Gastroesophageal sphincter (tissue), 4 donors: ENCODE measurements at regions not wholly inside any gene's neighbourhood (a gene's known extent, or its start where the extent isn't known, plus 50 kb on each side); places are given as distances from the start of the nearest gene placed in this dataset.

Source experiments
- ATAC-seq: fragments of 150-250 bp; one replicate; pipeline ENCODE4 v1.9.1; 2016; ENCODE audit warnings: mild to moderate bottlenecking, moderate library complexity
- H3K27ac ChIP-seq, 4 donors: fragments of 200-600 bp; sonication (generic) in 3 of 4; 1 replicate in 3 of 4; 2 replicates in 1 of 4; pipeline ENCODE4 v1.5.1; 2016 to 2019
- H3K27me3 ChIP-seq: fragments of 200-600 bp; sonication (generic); one replicate; pipeline ENCODE4 v1.5.1; 2019
- H3K36me3 ChIP-seq, 2 donors: fragments of 200-600 bp; sonication (generic); one replicate each; pipeline ENCODE4 v1.5.1; 2019; ENCODE audit warnings: control low read depth in 1 of 2
- H3K4me1 ChIP-seq, 3 donors: fragments of 200-600 bp; sonication (generic); 1 replicate in 2 of 3; 2 replicates in 1 of 3; pipeline ENCODE4 v1.5.1; 2016 to 2019; ENCODE audit warnings: control low read depth in 2 of 3
- H3K4me3 ChIP-seq, 2 donors: fragments of 200-600 bp; sonication (generic); one replicate each; pipeline ENCODE4 v1.5.1; 2019; ENCODE audit warnings: mild to moderate bottlenecking in 1 of 2, moderate library complexity in 1 of 2
- H3K9me3 ChIP-seq, 3 donors: fragments of 200-600 bp; sonication (generic); one replicate each; pipeline ENCODE4 v1.5.1; 2017 to 2019; ENCODE audit warnings: control low read depth in 2 of 3
- CTCF ChIP-seq, 4 experiments: fragments of 200-600 bp in 2 of 4; fragments of 450-650 bp in 2 of 4; sonication (generic) in 1 of 4; IDR thresholded peaks; one replicate each; pipeline ENCODE4 v1.5.1; 2017 to 2019; ENCODE audit warnings: antibody characterized with exemption in 4 of 4, mild to moderate bottlenecking in 2 of 4, moderate library complexity in 2 of 4
- EP300 ChIP-seq: sonication (generic); formaldehyde crosslinking; IDR thresholded peaks from one replicate; pipeline ENCODE4 v1.6.1; 2017; ENCODE audit warnings: antibody characterized with exemption, mild to moderate bottlenecking
- POLR2A ChIP-seq, 2 donors: fragments of 450-650 bp; IDR thresholded peaks; one replicate each; pipeline ENCODE4 v1.6.1; 2017; ENCODE audit warnings: antibody characterized with exemption in 2 of 2, mild to moderate bottlenecking in 2 of 2, moderate library complexity in 1 of 2
- POLR2AphosphoS5 ChIP-seq: sonication (generic); formaldehyde crosslinking; IDR thresholded peaks from one replicate; pipeline ENCODE4 v1.6.1; 2017; ENCODE audit warnings: antibody characterized with exemption
- WGBS, 2 donors: methylation state at CpG; one replicate each; pipeline ENCODE4 v1.1.5; 2018; ENCODE audit warnings: low coverage in 1 of 2; 5-methylcytosine and 5-hydroxymethylcytosine counted together

DNA sequence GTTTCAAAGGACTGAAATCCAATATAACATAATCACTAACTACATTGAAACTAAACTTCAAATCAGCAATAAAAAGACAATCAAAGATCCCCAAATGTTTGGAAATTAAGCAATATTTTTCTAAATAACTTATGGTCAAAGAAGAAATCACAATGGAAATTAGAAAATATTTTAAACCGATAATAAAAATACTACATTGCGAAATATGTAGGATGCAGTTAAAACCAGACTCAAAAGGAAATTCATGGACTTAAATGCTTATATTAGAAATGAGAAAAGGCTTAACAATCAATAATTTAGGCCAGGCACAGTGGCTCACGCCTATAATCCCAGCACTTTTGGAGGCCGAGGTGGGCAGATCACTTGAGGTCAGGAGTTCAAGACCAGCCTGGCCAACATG is 79.0 kb upstream of the HAAO start:
- Histone ChIP-seq H3K9me3 (no peaks in the 10 kb centered on the region), H3K4me1 (peaks cover 11 to 57% (median 31%) of the 10 kb centered on the region in 3 donors), H3K36me3 (no peaks in the 10 kb centered on the region), H3K27ac (no peak overlapping the region), H3K4me3 (no peak overlapping the region), H3K27me3 (no peaks in the 10 kb centered on the region)
- WGBS, 2 donors = 83 to 88% methylated on average over 3 to 4 of the region's 4 CpGs
- ATAC-seq = no peak
- TF ChIP-seq POLR2AphosphoS5 (no peak), POLR2A (IDR thresholded peaks at IDR 0.05) (no peak), CTCF (IDR thresholded peaks at IDR 0.05) (no peak), EP300 (no peak)

GRCh38 chr2:42868874-42869273 is 76.5 kb upstream of the HAAO start:
- Histone ChIP-seq H3K9me3 (no peaks in the 10 kb centered on the region), H3K36me3 (no peaks in the 10 kb centered on the region), H3K4me1 (peaks cover 11 to 47% (median 18%) of the 10 kb centered on the region in 3 donors), H3K27me3 (no peaks in the 10 kb centered on the region), H3K4me3 (no peak overlapping the region), H3K27ac (peak overlapping the region in 2 of 4 donors; percentile 4 to 82)
- no peak for ATAC-seq
- WGBS, 2 donors = 90 to 94% methylated on average over 2 of the region's 2 CpGs
- no peak for TF ChIP-seq CTCF (IDR thresholded peaks at IDR 0.05)
- TF ChIP-seq POLR2AphosphoS5 = no peak
- TF ChIP-seq EP300 = no peak
- TF ChIP-seq POLR2A (IDR thresholded peaks at IDR 0.05) = no peak

DNA sequence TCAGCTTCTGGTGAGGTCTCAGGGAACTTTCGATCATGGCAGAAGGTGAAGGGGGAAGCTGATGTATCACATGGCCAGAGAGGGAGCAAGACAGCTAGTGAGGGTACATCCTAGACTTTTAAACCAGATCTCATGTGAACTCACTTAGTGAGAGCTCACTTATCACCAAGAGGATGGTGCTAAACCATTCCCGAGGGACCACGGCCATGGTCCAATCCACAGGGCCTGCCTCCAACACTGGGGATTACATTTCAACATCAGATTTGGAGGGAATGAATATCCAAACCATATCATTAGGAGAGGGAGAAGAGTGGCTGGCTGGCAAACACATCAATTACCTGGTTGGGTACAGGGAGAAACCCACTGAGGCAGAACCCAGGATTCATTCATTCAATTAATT is 75.7 kb upstream of the HAAO start:
- peak overlapping the region; percentile 80 to 85 (median 82) for H3K27ac ChIP-seq
- no peaks in the 10 kb centered on the region for H3K27me3 ChIP-seq
- no CpG with 5 or more reads among the region's 3 CpGs for WGBS, 2 donors
- TF ChIP-seq CTCF (IDR thresholded peaks at IDR 0.05) = no peak
- no peak for TF ChIP-seq POLR2A (IDR thresholded peaks at IDR 0.05)
- TF ChIP-seq EP300 = no peak
- no peak for TF ChIP-seq POLR2AphosphoS5
- no peak overlapping the region for H3K4me3 ChIP-seq
- H3K36me3 ChIP-seq = no peaks in the 10 kb centered on the region
- H3K4me1 ChIP-seq = peaks cover 11 to 42% (median 18%) of the 10 kb centered on the region in 3 donors
- H3K9me3 ChIP-seq = no peaks in the 10 kb centered on the region
- no peak for ATAC-seq

- no peak overlapping the region for H3K4me3 ChIP-seq
- TF ChIP-seq POLR2AphosphoS5 (peak; percentile 11), POLR2A (IDR thresholded peaks at IDR 0.05) (no peak)
- no peaks in the 10 kb centered on the region for H3K36me3 ChIP-seq
- peak; percentile 24 for ATAC-seq
- H3K4me1 ChIP-seq = peaks cover 11 to 44% (median 18%) of the 10 kb centered on the region in 3 donors
- H3K27me3 ChIP-seq = no peaks in the 10 kb centered on the region
- H3K9me3 ChIP-seq = no peaks in the 10 kb centered on the region
- H3K27ac ChIP-seq = peak overlapping the region; percentile 80 to 85 (median 82)
- 41 to 42% methylated on average over 6 to 10 of the region's 11 CpGs for WGBS, 2 donors
Measured at GRCh38 chr2:42867093-42868065, 75.0 kb upstream of the HAAO start.

DNA sequence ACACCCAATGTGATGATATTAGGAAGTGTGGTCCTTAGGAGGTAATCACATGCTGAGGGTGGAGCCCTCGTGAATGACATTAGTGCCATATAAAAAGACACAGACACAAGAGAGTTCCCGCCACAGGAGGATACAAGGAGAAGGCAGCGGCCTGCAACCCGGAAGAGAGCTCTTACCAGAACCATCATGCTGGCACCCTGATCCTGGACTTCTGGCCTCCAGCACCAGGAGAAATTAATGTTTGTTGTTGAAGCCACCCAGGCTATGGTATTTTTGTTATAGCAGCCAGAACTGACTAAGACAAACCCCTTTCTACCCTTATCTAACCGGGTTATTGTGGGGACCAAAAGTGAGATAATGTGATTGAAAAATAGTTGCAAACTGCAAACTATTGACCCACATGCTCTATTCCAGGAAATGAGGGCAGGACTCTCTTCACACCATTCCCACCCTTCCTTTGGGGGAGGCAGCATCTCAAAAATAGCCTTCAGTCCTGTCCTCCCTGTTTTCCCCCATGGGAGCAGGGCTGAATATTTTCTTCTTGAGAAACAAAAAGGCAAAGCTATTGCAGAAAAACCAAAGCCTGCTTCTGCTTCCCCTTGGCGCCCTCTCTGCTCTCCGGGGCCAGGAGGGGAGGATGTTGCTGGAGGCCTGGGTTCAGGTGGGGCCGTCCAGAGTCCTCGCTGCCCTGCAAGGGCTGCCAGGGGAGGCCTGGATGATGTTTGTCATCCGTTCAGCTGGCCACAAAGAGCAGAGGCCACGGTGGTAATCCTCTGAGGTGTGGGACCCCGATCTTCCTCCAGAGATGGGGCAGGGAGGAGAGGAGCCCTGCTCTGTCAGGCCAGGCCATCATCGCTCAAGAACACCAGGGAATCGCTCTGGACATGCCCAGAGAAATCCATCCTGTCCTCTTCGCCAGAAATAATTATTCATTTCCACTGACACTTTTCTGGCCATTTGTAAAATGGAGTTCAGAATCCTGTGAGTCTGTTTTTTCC is 73.8 kb upstream of the HAAO start:
- Histone ChIP-seq H3K4me3 (no peak overlapping the region), H3K36me3 (no peaks in the 10 kb centered on the region), H3K27ac (peak overlapping the region; percentile 80 to 85 (median 82)), H3K9me3 (no peaks in the 10 kb centered on the region), H3K4me1 (peaks cover 11 to 42% (median 18%) of the 10 kb centered on the region in 3 donors), H3K27me3 (no peaks in the 10 kb centered on the region)
- TF ChIP-seq EP300 (no peak), CTCF (IDR thresholded peaks at IDR 0.05) (no peak), POLR2AphosphoS5 (no peak), POLR2A (IDR thresholded peaks at IDR 0.05) (no peak)
- peak; percentile 80 for ATAC-seq
- 22 to 64% methylated on average over 4 to 5 of the region's 15 CpGs for WGBS, 2 donors
